GM18499 (cell line): ENCODE measurements at regions not wholly inside any gene's neighbourhood (a gene's known extent, or its start where the extent isn't known, plus 50 kb on each side); places are given as distances from the start of the nearest gene placed in this dataset.

Experiments used
- ATAC-seq: cut with Tn5 transposase; IDR thresholded peaks from one replicate; pipeline ENCODE4 v1.9.1; 2021; ENCODE audit warnings: moderate number of reproducible peaks; ENCODE audit not compliant: insufficient read depth, unreplicated experiment

- ATAC-seq: no peak
Observed at GRCh38 chr10:57262892-57263291, 901.8 kb upstream of the ZWINT start.

- no peak for ATAC-seq
Observed at GRCh38 chr10:57260175-57260574, 899.1 kb upstream of the ZWINT start.

GRCh38 chr10:57249615-57250281 is 888.7 kb upstream of the ZWINT start:
- ATAC-seq: no peak

- ATAC-seq: no peak
Observed at GRCh38 chr10:57247271-57247670, 886.2 kb upstream of the ZWINT start.

GRCh38 chr10:57225920-57226319 is 864.9 kb upstream of the ZWINT start:
- ATAC-seq: no peak

GRCh38 chr10:57224811-57225210 is 863.8 kb upstream of the ZWINT start:
- no peak for ATAC-seq

- no peak for ATAC-seq
Observed at GRCh38 chr10:57222603-57223002, 861.5 kb upstream of the ZWINT start.

GRCh38 chr10:57222129-57222528 is 861.1 kb upstream of the ZWINT start:
- ATAC-seq: no peak

GRCh38 chr10:57221674-57222073 is 860.6 kb upstream of the ZWINT start:
- ATAC-seq: no peak

GRCh38 chr10:57218382-57218781 is 857.3 kb upstream of the ZWINT start:
- ATAC-seq: no peak

- no peak for ATAC-seq
Observed at GRCh38 chr10:57202356-57202755, 841.3 kb upstream of the ZWINT start.

- ATAC-seq: no peak
Observed at GRCh38 chr10:57188846-57189245, 827.8 kb upstream of the ZWINT start.

GRCh38 chr10:57186201-57186600 is 825.1 kb upstream of the ZWINT start:
- no peak for ATAC-seq

GRCh38 chr10:57169597-57169996 is 808.5 kb upstream of the ZWINT start:
- ATAC-seq: no peak

- no peak for ATAC-seq
Observed at GRCh38 chr10:57168611-57169240, 807.7 kb upstream of the ZWINT start.

- ATAC-seq: no peak
Observed at GRCh38 chr10:57165671-57166070, 804.6 kb upstream of the ZWINT start.

- no peak for ATAC-seq
Observed at GRCh38 chr10:57162231-57162630, 801.2 kb upstream of the ZWINT start.

- no peak for ATAC-seq
Observed at GRCh38 chr10:57161157-57161556, 800.1 kb upstream of the ZWINT start.

- ATAC-seq: no peak
Observed at GRCh38 chr10:57145548-57145947, 784.5 kb upstream of the ZWINT start.

GRCh38 chr10:57142925-57143576 is 782.0 kb upstream of the ZWINT start:
- ATAC-seq: no peak

- no peak for ATAC-seq
Observed at GRCh38 chr10:57141708-57142107, 780.6 kb upstream of the ZWINT start.

- no peak for ATAC-seq
Observed at GRCh38 chr10:57119684-57120083, 758.6 kb upstream of the ZWINT start.
